OCI-LY7 (cell line): ENCODE measurements at regions not wholly inside any gene's neighbourhood (a gene's known extent, or its start where the extent isn't known, plus 50 kb on each side); places are given as distances from the start of the nearest gene placed in this dataset.

Experiments
- BruUV-seq: library from RNA; stranded (reverse); fragments of 400-500 nt; replicated peaks from 2 replicates; lab custom pipeline; 2021; lab: Mats Ljungman, UMichigan
- CTCF ChIA-PET: fragments of 300-600 bp; sonication (Branson Sonifier 250); formaldehyde crosslinking; loops from one replicate; lab custom pipeline; 2022; ENCODE audit warnings: antibody characterized with exemption; ENCODE audit not compliant: unreplicated experiment; lab: Charles Lee
- POLR2A ChIA-PET: fragments of 300-600 bp; sonication (Branson Sonifier 250); formaldehyde crosslinking; loops from one replicate; lab custom pipeline; 2022; ENCODE audit warnings: antibody characterized with exemption; lab: Charles Lee
- DNase-seq: peaks from one replicate; pipeline ENCODE4 v3.0.0-alpha.2; 2015; ENCODE audit warnings: low spot score
- H2AFZ ChIP-seq: fragments of 200-600 bp; sonication (generic), shearing (Covaris generic); 2 replicates; pipeline ENCODE4 v1.6.1; 2014; ENCODE audit warnings: mild to moderate bottlenecking, antibody characterized with exemption, low read length, moderate library complexity
- H3K27ac ChIP-seq: fragments of 200-600 bp; sonication (generic); 2 replicates; pipeline ENCODE4 v1.5.1; 2014; ENCODE audit warnings: mixed run types, low read depth, mild to moderate bottlenecking, moderate library complexity, low read length, inconsistent platforms; ENCODE audit not compliant: poor library complexity, severe bottlenecking
- H3K36me3 ChIP-seq: fragments of 200-600 bp; sonication (generic); 2 replicates; pipeline ENCODE4 v1.6.1; 2014; ENCODE audit warnings: mild to moderate bottlenecking, antibody characterized with exemption, low read length, moderate library complexity, mixed read lengths; ENCODE audit not compliant: insufficient read depth
- H3K4me1 ChIP-seq: fragments of 200-600 bp; sonication (generic); 2 replicates; pipeline ENCODE4 v1.5.1; 2014; ENCODE audit warnings: mild to moderate bottlenecking, low read length; ENCODE audit not compliant: insufficient read depth, poor library complexity, severe bottlenecking
- H3K4me2 ChIP-seq: fragments of 200-600 bp; sonication (generic); 2 replicates; pipeline ENCODE4 v1.6.1; 2014; ENCODE audit warnings: mild to moderate bottlenecking, low read length
- H3K4me3 ChIP-seq: fragments of 200-600 bp; sonication (generic); 2 replicates; pipeline ENCODE4 v1.5.1; 2014; ENCODE audit warnings: mild to moderate bottlenecking, low read depth, low read length; ENCODE audit not compliant: poor library complexity, severe bottlenecking
- H3K79me2 ChIP-seq: fragments of 200-600 bp; sonication (generic); 2 replicates; pipeline ENCODE4 v1.6.1; 2016; ENCODE audit warnings: low read depth, mild to moderate bottlenecking, low read length, moderate library complexity, mixed read lengths; ENCODE audit not compliant: insufficient read depth
- H3K9me2 ChIP-seq: fragments of 200-600 bp; sonication (generic); 2 replicates; pipeline ENCODE4 v1.6.1; 2016; ENCODE audit warnings: mild to moderate bottlenecking, low read length, mixed read lengths; ENCODE audit not compliant: insufficient read depth
- H3K9me3 ChIP-seq: fragments of 200-600 bp; sonication (generic); 2 replicates; pipeline ENCODE4 v1.6.1; 2014; ENCODE audit warnings: mild to moderate bottlenecking, mixed run types, low read length, mixed read lengths
- H4K20me1 ChIP-seq: fragments of 200-600 bp; sonication (generic); 2 replicates; pipeline ENCODE4 v1.6.1; 2014; ENCODE audit warnings: mild to moderate bottlenecking, antibody characterized with exemption, low read length, moderate library complexity, mixed read lengths; ENCODE audit not compliant: insufficient read depth
- EZH2phosphoT487 ChIP-seq: fragments of 200-600 bp; sonication (generic); IDR thresholded peaks from 2 replicates; pipeline ENCODE4 v1.6.1; 2018; ENCODE audit warnings: low read depth, borderline replicate concordance, mild to moderate bottlenecking, mixed run types, antibody characterized with exemption, low read length, moderate library complexity, mixed read lengths
- intact Hi-C: fragments of 100-400 bp; cut with micrococcal nuclease; formaldehyde crosslinking; loops from one replicate; pipeline ENCODE4 v1.10.0; 2022; ENCODE audit not compliant: unreplicated experiment
- TF ChIP-seq, protein P1 (sequence below): fragments of 200-600 bp; sonication (generic); conservative IDR thresholded peaks from 2 replicates; pipeline ENCODE4 v1.5.1; 2014; ENCODE audit warnings: mild to moderate bottlenecking, antibody characterized with exemption, low read length, moderate library complexity, mixed read lengths

DNA sequence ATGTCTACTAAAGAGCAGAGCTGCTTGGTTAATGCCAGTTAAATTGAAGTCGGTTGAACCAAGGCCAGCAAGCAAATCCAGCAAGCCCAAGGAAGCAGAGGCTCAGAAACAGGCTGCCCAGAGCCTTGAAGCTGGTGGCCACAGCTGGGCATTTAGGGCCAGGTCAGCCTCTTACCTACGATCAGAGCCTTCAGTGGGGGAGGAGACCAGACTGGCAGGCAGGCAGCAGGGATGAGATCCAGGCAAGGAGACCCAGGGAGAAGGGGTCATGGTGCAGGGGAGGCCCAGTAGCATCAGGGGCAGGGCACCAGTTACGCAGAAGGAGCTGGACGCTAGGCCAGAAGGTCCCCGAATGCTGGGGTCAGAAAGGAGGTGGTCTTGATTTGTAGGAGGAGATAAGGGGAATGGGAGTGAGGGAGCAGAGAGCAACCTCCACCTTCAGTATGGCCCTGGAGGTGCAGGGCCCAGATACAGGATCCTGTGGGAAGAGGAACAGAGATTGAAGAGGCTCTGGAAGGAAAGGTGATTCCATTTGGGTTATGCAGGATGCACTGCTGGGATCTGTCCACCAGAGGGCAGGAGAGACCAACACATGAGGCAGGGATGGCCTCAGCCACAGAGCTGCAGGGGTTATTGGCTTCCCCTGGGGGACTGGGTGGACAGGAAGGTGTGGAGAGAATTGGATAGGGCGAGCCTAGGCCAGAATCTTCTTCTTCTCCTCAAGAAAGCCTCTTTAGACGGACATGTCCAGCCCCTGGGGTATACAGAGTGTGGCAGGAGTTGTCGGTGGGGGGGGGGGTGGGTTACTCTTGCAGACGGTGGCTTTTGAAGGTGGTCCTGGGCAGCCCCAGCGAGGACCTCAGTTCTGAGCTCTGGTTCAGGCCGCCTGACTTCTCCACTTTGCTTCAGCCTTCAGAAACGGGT lies 132.6 kb upstream of the PODXL start:
- peak; percentile 48 for DNase-seq
- no peaks in the 10 kb centered on the region for H3K4me1 ChIP-seq
- POLR2A ChIA-PET, result interaction anchor here (0.5 kb wide), 1 partner anchor 1062 kb away, joined by 3 read pairs; no protein-coding TSS in a partner anchor
- CTCF ChIA-PET, result interaction anchor here (0.6 to 0.9 kb wide), 3 partner anchors 10 to 48 kb away, joined by 3 read pairs; no protein-coding TSS in a partner anchor
- BruUV-seq, result no TSS peak
- H3K79me2 ChIP-seq, result no peaks in the 10 kb centered on the region
- no peak overlapping the region for H3K4me2 ChIP-seq
- no peak overlapping the region for H3K4me3 ChIP-seq
- TF ChIP-seq EZH2phosphoT487, result no peak
- TF ChIP-seq, protein P1, sequence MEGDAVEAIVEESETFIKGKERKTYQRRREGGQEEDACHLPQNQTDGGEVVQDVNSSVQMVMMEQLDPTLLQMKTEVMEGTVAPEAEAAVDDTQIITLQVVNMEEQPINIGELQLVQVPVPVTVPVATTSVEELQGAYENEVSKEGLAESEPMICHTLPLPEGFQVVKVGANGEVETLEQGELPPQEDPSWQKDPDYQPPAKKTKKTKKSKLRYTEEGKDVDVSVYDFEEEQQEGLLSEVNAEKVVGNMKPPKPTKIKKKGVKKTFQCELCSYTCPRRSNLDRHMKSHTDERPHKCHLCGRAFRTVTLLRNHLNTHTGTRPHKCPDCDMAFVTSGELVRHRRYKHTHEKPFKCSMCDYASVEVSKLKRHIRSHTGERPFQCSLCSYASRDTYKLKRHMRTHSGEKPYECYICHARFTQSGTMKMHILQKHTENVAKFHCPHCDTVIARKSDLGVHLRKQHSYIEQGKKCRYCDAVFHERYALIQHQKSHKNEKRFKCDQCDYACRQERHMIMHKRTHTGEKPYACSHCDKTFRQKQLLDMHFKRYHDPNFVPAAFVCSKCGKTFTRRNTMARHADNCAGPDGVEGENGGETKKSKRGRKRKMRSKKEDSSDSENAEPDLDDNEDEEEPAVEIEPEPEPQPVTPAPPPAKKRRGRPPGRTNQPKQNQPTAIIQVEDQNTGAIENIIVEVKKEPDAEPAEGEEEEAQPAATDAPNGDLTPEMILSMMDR, result peak; percentile 84
- no peaks in the 10 kb centered on the region for H3K36me3 ChIP-seq
- intact Hi-C loops, result loop anchor here (5.0 kb wide), 1 partner anchor 358 kb away; no protein-coding TSS in a partner anchor
- no peak overlapping the region for H2AFZ ChIP-seq
- no peaks in the 10 kb centered on the region for H3K9me3 ChIP-seq
- no peaks in the 10 kb centered on the region for H3K9me2 ChIP-seq
- H4K20me1 ChIP-seq, result no peaks in the 10 kb centered on the region
- H3K27ac ChIP-seq, result no peak overlapping the region

DNA sequence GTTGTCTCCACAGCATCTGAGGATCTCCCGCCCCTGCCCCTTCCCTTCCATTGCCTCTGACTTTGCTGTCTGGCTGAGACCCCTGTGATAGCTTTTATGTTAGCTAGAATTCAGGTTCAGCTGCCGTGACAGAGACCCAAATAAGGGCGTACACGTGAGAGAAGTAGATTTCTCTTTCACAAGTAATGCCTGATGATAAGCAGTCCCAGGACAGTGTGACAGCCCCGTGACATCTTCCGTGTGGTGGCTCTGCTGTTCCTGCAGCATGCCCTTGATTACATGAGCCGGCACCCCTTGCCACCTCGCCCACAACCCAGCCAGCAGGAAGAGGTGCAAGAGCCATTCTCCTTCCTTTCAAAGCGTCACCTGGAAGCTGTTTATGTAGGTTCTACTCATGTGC lies 130.9 kb upstream of the PODXL start:
- Histone ChIP-seq H3K4me1 (no peaks in the 10 kb centered on the region), H4K20me1 (no peaks in the 10 kb centered on the region), H3K27ac (no peak overlapping the region), H3K4me2 (no peak overlapping the region), H2AFZ (no peak overlapping the region), H3K9me3 (no peaks in the 10 kb centered on the region), H3K36me3 (no peaks in the 10 kb centered on the region), H3K9me2 (no peaks in the 10 kb centered on the region), H3K4me3 (no peak overlapping the region), H3K79me2 (no peaks in the 10 kb centered on the region)
- no peak for DNase-seq
- BruUV-seq, result no TSS peak
- TF ChIP-seq EZH2phosphoT487, result no peak
- TF ChIP-seq, protein P1, result no peak
- ChIA-PET CTCF (no interaction called here), POLR2A (interaction anchor here (0.6 to 0.7 kb wide), 2 partner anchors 104 to 129 kb away, joined by 3 to 4 read pairs; no protein-coding TSS in a partner anchor)
- intact Hi-C loops, result loop anchor here (5.0 kb wide), 1 partner anchor 360 kb away; no protein-coding TSS in a partner anchor

DNA sequence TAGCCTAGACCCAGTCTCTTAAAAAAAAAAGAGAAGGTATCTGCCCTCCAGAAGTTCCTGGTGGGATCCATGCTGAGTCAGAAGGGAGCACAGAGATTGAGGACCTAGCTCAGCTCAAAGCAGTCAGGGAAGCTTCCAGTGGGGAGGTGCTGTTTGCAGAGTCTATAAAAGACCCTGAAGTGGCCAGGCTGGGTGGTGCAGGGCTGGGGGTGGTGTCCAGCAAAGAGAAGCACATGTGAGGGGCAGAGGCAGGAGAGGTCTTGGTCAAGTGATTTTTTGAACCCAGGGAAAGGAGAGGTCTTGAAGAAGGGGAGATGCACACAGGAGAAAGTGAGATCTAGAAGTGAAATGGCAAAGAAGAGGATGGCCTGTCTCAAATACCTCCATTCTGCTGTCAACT lies 130.4 kb upstream of the PODXL start:
- no peak overlapping the region for H3K4me2 ChIP-seq
- H3K9me3 ChIP-seq, result no peaks in the 10 kb centered on the region
- no peak overlapping the region for H3K4me3 ChIP-seq
- no peak for DNase-seq
- no peaks in the 10 kb centered on the region for H3K4me1 ChIP-seq
- no peak overlapping the region for H2AFZ ChIP-seq
- intact Hi-C loops, result loop anchor here (5.0 kb wide), 1 partner anchor 360 kb away; no protein-coding TSS in a partner anchor
- H4K20me1 ChIP-seq, result no peaks in the 10 kb centered on the region
- no peak overlapping the region for H3K27ac ChIP-seq
- POLR2A ChIA-PET, result interaction anchor here (0.6 kb wide), 1 partner anchor 128 kb away, joined by 4 read pairs; no protein-coding TSS in a partner anchor
- CTCF ChIA-PET, result no interaction called here
- no peaks in the 10 kb centered on the region for H3K36me3 ChIP-seq
- no peaks in the 10 kb centered on the region for H3K79me2 ChIP-seq
- H3K9me2 ChIP-seq, result no peaks in the 10 kb centered on the region
- no TSS peak for BruUV-seq
- no peak for TF ChIP-seq EZH2phosphoT487
- TF ChIP-seq, protein P1, result no peak
